HEK293 (cell line): ENCODE measurements at regions not wholly inside any gene's neighbourhood (a gene's known extent, or its start where the extent isn't known, plus 50 kb on each side); places are given as distances from the start of the nearest gene placed in this dataset.

Experiments used
- CTCF ChIA-PET: fragments of 350-600 bp; formaldehyde crosslinking; extraction: SDS; loops from one replicate; lab custom pipeline; 2021; ENCODE audit warnings: antibody characterized with exemption; lab: Yijun Ruan, JAX
- POLR2A ChIA-PET: fragments of 300-600 bp; formaldehyde crosslinking; extraction: SDS; loops from one replicate; lab custom pipeline; 2020; ENCODE audit warnings: antibody characterized with exemption, inconsistent platforms; lab: Yijun Ruan, JAX
- H3K27ac ChIP-seq: fragments of 200-500 bp; sonication (Bioruptor generic); 2 replicates; pipeline ENCODE4 v1.5.1; 2014; ENCODE audit warnings: low read depth, low read length, control low read depth, inconsistent platforms; ENCODE audit errors: extremely low read depth
- H3K36me3 ChIP-seq, 2 experiments: fragments of 200-500 bp in 1 of 2; sonication (Bioruptor generic) in 1 of 2; 1 replicate in 1 of 2; 2 replicates in 1 of 2; pipeline ENCODE4 v1.5.1; 2014 to 2017; ENCODE audit warnings: inconsistent platforms in 2 of 2, low read length in 2 of 2; ENCODE audit not compliant: control insufficient read depth in 2 of 2, insufficient read depth in 1 of 2
- H3K4me1 ChIP-seq: fragments of 200-500 bp; sonication (Bioruptor generic); 2 replicates; pipeline ENCODE4 v1.5.1; 2014; ENCODE audit warnings: mild to moderate bottlenecking, low read length, inconsistent platforms; ENCODE audit not compliant: control insufficient read depth, insufficient read depth
- H3K4me3 ChIP-seq: 2 replicates; pipeline ENCODE4 v1.5.1; 2011; ENCODE audit warnings: low read depth, mild to moderate bottlenecking, control low read depth, low read length, moderate library complexity
- H3K9me3 ChIP-seq: fragments of 200-500 bp; sonication (Bioruptor generic); 2 replicates; pipeline ENCODE4 v1.5.1; 2014; ENCODE audit warnings: low read depth, low read length, inconsistent platforms; ENCODE audit not compliant: control insufficient read depth, insufficient read depth
- BCL11A ChIP-seq: fragments of 450-650 bp; formaldehyde crosslinking; IDR thresholded peaks from 2 replicates; pipeline ENCODE4 v1.5.1; 2016; ENCODE audit warnings: low read depth, missing biosample characterization, missing genetic modification characterization
- MZF1 ChIP-seq: fragments of 450-650 bp; formaldehyde crosslinking; IDR thresholded peaks from 2 replicates; pipeline ENCODE4 v1.5.1; 2017; ENCODE audit warnings: missing biosample characterization, missing genetic modification characterization, borderline replicate concordance
- SP7 ChIP-seq: fragments of 450-650 bp; formaldehyde crosslinking; IDR thresholded peaks from 2 replicates; pipeline ENCODE4 v1.5.1; 2016; ENCODE audit warnings: missing biosample characterization, missing genetic modification characterization
- ZNF155 ChIP-seq: fragments of 450-650 bp; formaldehyde crosslinking; IDR thresholded peaks from 2 replicates; pipeline ENCODE4 v1.5.1; 2016; ENCODE audit warnings: missing biosample characterization, missing genetic modification characterization
- ZNF416 ChIP-seq: fragments of 450-650 bp; formaldehyde crosslinking; IDR thresholded peaks from 2 replicates; pipeline ENCODE4 v1.5.1; 2016; ENCODE audit warnings: missing biosample characterization, missing genetic modification characterization
- ZNF510 ChIP-seq: fragments of 450-650 bp; formaldehyde crosslinking; IDR thresholded peaks from 2 replicates; pipeline ENCODE4 v1.5.1; 2018; ENCODE audit warnings: mild to moderate bottlenecking, missing genetic modification characterization, missing biosample characterization; ENCODE audit not compliant: insufficient replicate concordance
- ZNF560 ChIP-seq: fragments of 450-650 bp; formaldehyde crosslinking; IDR thresholded peaks from 2 replicates; pipeline ENCODE4 v1.5.1; 2017; ENCODE audit warnings: missing biosample characterization, missing genetic modification characterization, borderline replicate concordance
- ZNF654 ChIP-seq: fragments of 450-650 bp; formaldehyde crosslinking; IDR thresholded peaks from 2 replicates; pipeline ENCODE4 v1.5.1; 2016; ENCODE audit warnings: low read depth, missing biosample characterization, missing genetic modification characterization
- ZNF707 ChIP-seq: fragments of 450-650 bp; formaldehyde crosslinking; IDR thresholded peaks from 2 replicates; pipeline ENCODE4 v1.5.1; 2016; ENCODE audit warnings: missing biosample characterization, missing genetic modification characterization
- ZNF785 ChIP-seq: fragments of 450-650 bp; formaldehyde crosslinking; IDR thresholded peaks from 2 replicates; pipeline ENCODE4 v1.5.1; 2016; ENCODE audit warnings: missing biosample characterization, missing genetic modification characterization
- ZNF843 ChIP-seq: fragments of 450-650 bp; formaldehyde crosslinking; IDR thresholded peaks from 2 replicates; pipeline ENCODE4 v1.5.1; 2016; ENCODE audit warnings: missing biosample characterization, missing genetic modification characterization
- TF ChIP-seq, protein P1 (sequence below): fragments of 450-650 bp; formaldehyde crosslinking; IDR thresholded peaks from 2 replicates; pipeline ENCODE4 v1.5.1; 2016; ENCODE audit warnings: missing biosample characterization, missing genetic modification characterization
- TF ChIP-seq, protein P2 (sequence below): fragments of 450-650 bp; formaldehyde crosslinking; IDR thresholded peaks from 2 replicates; pipeline ENCODE4 v1.5.1; 2016; ENCODE audit warnings: missing biosample characterization, missing genetic modification characterization
- TF ChIP-seq, protein P3 (sequence below): fragments of 450-650 bp; formaldehyde crosslinking; IDR thresholded peaks from 2 replicates; pipeline ENCODE4 v1.5.1; 2016; ENCODE audit warnings: missing biosample characterization, missing genetic modification characterization, borderline replicate concordance

DNA sequence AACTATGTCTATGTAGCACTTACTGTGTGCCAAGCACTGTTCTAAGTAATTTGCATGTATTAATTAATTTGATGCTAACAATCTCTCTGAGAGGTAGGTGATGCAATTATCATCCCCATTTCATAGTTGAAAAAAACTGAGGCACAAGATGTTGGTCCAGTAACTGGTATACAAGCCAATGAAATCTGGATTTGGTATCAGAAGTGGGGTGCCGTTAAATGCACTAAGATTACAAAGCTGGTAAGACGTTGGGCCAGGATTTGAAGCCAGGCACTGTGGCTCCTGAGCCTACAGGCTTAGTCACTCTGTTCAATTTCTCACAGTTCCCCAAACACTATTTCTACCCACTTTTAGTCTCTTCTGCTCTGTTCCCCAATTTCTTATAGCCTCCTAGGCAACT is 70.4 kb upstream of the CACNA1A start:
- ChIA-PET CTCF (interaction anchor here (3.4 to 4.5 kb wide), 2 partner anchors 12 to 298 kb away, joined by 29 to 32 read pairs; no protein-coding TSS in a partner anchor), POLR2A (no interaction called here)
- H3K9me3 ChIP-seq: no peaks in the 10 kb centered on the region
- H3K4me1 ChIP-seq: no peaks in the 10 kb centered on the region
- no peak overlapping the region for H3K4me3 ChIP-seq
- H3K36me3 ChIP-seq: no peaks in the 10 kb centered on the region
- TF ChIP-seq, protein P1, sequence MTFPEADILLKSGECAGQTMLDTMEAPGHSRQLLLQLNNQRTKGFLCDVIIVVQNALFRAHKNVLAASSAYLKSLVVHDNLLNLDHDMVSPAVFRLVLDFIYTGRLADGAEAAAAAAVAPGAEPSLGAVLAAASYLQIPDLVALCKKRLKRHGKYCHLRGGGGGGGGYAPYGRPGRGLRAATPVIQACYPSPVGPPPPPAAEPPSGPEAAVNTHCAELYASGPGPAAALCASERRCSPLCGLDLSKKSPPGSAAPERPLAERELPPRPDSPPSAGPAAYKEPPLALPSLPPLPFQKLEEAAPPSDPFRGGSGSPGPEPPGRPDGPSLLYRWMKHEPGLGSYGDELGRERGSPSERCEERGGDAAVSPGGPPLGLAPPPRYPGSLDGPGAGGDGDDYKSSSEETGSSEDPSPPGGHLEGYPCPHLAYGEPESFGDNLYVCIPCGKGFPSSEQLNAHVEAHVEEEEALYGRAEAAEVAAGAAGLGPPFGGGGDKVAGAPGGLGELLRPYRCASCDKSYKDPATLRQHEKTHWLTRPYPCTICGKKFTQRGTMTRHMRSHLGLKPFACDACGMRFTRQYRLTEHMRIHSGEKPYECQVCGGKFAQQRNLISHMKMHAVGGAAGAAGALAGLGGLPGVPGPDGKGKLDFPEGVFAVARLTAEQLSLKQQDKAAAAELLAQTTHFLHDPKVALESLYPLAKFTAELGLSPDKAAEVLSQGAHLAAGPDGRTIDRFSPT (tag by site-specific recombination): no peak
- TF ChIP-seq ZNF707 (tag by site-specific recombination) (peak; percentile 92), ZNF155 (tag by site-specific recombination) (no peak), ZNF510 (no peak), ZNF416 (tag by site-specific recombination) (no peak), SP7 (tag by site-specific recombination) (no peak)
- H3K27ac ChIP-seq: no peak overlapping the region

DNA sequence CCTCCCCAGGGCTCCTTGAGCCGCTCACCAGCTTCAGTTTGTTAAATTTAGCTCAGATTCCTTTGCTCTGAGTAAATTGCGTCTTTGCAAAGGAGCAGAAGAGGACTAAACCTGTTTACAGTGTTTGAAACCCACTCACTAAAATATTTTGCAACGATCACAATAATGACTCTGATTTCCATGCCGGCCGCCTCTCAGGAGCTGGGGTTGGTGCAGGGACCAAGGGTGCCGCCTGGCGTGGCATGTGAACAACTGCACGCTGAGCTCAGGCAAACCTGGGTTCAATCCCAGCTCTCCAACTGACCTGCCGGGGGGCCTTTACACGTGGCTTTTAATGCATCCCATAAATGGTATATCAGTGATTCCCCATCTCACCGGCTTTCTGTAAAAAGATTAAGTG is 68.7 kb upstream of the CACNA1A start:
- Histone ChIP-seq H3K9me3 (no peaks in the 10 kb centered on the region), H3K4me1 (no peaks in the 10 kb centered on the region), H3K4me3 (no peak overlapping the region), H3K27ac (no peak overlapping the region), H3K36me3 (no peaks in the 10 kb centered on the region)
- POLR2A ChIA-PET: interaction anchor here (0.6 kb wide), 1 partner anchor 210 kb away, joined by 3 read pairs; no protein-coding TSS in a partner anchor
- TF ChIP-seq ZNF785 (tag by site-specific recombination): no peak
- TF ChIP-seq MZF1 (tag by site-specific recombination): no peak
- TF ChIP-seq BCL11A (tag by site-specific recombination): no peak
- TF ChIP-seq ZNF654: peak; percentile 34
- TF ChIP-seq, protein P2, sequence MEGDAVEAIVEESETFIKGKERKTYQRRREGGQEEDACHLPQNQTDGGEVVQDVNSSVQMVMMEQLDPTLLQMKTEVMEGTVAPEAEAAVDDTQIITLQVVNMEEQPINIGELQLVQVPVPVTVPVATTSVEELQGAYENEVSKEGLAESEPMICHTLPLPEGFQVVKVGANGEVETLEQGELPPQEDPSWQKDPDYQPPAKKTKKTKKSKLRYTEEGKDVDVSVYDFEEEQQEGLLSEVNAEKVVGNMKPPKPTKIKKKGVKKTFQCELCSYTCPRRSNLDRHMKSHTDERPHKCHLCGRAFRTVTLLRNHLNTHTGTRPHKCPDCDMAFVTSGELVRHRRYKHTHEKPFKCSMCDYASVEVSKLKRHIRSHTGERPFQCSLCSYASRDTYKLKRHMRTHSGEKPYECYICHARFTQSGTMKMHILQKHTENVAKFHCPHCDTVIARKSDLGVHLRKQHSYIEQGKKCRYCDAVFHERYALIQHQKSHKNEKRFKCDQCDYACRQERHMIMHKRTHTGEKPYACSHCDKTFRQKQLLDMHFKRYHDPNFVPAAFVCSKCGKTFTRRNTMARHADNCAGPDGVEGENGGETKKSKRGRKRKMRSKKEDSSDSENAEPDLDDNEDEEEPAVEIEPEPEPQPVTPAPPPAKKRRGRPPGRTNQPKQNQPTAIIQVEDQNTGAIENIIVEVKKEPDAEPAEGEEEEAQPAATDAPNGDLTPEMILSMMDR (tag by site-specific recombination): peak; percentile 49; the same call in 1 of the 2 replicates
- CTCF ChIA-PET: interaction anchor here (0.6 to 3.4 kb wide), 9 partner anchors 9 to 475 kb away, joined by 3 to 29 read pairs (median 3); no protein-coding TSS in a partner anchor

DNA sequence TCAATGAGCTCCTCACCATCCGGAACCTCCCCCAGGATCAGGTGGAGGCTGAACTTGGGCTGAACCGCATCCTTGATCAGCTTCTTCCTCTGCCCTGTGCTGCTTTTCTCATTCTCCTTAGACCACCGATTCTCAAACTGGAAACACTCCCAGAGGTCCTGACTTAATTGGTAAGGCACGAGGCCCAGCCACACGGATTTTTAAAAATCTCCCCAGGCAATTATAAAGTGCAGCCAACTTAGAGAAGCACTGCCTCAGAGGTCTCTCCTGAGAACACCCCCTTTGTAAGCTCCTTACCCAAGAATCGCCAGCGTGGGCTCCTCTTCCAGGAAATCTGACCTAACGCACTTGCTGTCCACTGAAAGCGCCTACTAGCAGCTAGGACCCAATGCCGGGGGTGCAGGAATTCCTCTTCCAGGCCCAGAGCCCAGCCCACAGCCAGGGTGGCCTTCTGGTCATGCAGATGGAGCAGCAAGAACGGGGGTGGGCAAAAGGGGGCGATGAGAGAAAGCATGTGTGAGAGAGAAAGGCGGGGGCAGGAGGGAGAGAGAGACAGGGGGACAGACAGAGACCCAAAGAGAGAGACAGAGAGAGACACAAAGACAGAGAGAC is 66.9 kb upstream of the CACNA1A start:
- no peaks in the 10 kb centered on the region for H3K9me3 ChIP-seq
- H3K4me1 ChIP-seq: no peaks in the 10 kb centered on the region
- no peak overlapping the region for H3K27ac ChIP-seq
- CTCF ChIA-PET: interaction anchor here (2.2 kb wide), 1 partner anchor 295 kb away, joined by 10 read pairs; no protein-coding TSS in a partner anchor
- no peak overlapping the region for H3K4me3 ChIP-seq
- H3K36me3 ChIP-seq: no peaks in the 10 kb centered on the region
- POLR2A ChIA-PET: no interaction called here
- no peak for TF ChIP-seq ZNF560
- TF ChIP-seq, protein P3, sequence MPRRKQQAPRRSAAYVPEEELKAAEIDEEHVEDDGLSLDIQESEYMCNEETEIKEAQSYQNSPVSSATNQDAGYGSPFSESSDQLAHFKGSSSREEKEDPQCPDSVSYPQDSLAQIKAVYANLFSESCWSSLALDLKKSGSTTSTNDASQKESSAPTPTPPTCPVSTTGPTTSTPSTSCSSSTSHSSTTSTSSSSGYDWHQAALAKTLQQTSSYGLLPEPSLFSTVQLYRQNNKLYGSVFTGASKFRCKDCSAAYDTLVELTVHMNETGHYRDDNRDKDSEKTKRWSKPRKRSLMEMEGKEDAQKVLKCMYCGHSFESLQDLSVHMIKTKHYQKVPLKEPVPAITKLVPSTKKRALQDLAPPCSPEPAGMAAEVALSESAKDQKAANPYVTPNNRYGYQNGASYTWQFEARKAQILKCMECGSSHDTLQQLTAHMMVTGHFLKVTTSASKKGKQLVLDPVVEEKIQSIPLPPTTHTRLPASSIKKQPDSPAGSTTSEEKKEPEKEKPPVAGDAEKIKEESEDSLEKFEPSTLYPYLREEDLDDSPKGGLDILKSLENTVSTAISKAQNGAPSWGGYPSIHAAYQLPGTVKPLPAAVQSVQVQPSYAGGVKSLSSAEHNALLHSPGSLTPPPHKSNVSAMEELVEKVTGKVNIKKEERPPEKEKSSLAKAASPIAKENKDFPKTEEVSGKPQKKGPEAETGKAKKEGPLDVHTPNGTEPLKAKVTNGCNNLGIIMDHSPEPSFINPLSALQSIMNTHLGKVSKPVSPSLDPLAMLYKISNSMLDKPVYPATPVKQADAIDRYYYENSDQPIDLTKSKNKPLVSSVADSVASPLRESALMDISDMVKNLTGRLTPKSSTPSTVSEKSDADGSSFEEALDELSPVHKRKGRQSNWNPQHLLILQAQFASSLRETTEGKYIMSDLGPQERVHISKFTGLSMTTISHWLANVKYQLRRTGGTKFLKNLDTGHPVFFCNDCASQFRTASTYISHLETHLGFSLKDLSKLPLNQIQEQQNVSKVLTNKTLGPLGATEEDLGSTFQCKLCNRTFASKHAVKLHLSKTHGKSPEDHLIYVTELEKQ (tag by site-specific recombination): no peak
- TF ChIP-seq ZNF843 (tag by site-specific recombination): no peak
